Dendritic cell treated with granulocyte-macrophage colony-stimulating factor and Interleukin-4, amounts not matched to agents 40 ng/mL and 50 ng/mL, for 4 days (primary cell): ENCODE measurements at regions not wholly inside any gene's neighbourhood (a gene's known extent, or its start where the extent isn't known, plus 50 kb on each side); places are given as distances from the start of the nearest gene placed in this dataset.
"Not testable (repeated sequence)": the region's sequence is repeated elsewhere in the genome, so short reads cannot be mapped to it uniquely, and the experiment has no call there.

ENCODE experiments used
- H3K27ac Mint-ChIP-seq: one replicate; pipeline ENCODE4 v1.8.0; 2022; ENCODE audit warnings: mild to moderate bottlenecking, mixed read lengths
- H3K27me3 Mint-ChIP-seq: one replicate; pipeline ENCODE4 v1.8.0; 2022; ENCODE audit warnings: mild to moderate bottlenecking, mixed read lengths
- H3K36me3 Mint-ChIP-seq: one replicate; pipeline ENCODE4 v1.8.0; 2022; ENCODE audit warnings: low read depth, mixed read lengths
- H3K4me1 Mint-ChIP-seq: one replicate; pipeline ENCODE4 v1.8.0; 2022; ENCODE audit warnings: low read depth, mixed read lengths
- H3K4me3 Mint-ChIP-seq: one replicate; pipeline ENCODE4 v1.8.0; 2022; ENCODE audit warnings: mild to moderate bottlenecking, moderate library complexity, mixed read lengths
- H3K9me3 Mint-ChIP-seq: one replicate; pipeline ENCODE4 v1.8.0; 2022; ENCODE audit warnings: mixed read lengths
- intact Hi-C: fragments of 100-400 bp; cut with micrococcal nuclease; formaldehyde crosslinking; loops from one replicate; pipeline ENCODE4 v1.15.0; 2022

DNA sequence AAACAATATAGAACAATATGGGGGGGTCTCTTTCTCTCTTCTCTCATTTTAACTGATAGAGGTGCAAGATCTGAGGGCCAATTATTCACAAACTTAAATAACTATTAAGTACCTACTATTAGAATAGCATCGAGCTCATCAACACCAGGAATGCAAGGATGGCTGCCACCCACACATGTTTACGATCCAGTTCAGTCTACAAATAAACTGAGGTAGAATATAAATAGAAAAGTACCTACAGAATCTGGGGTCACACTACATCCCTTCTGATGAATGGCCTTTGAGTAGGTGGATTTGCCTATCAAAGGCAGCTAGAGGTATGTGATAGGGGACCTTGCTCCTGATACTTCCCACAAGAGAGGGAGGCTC lies 91.8 kb upstream of the ZNF366 start:
- no peaks in the 10 kb centered on the region for H3K36me3 Mint-ChIP-seq
- no peaks in the 10 kb centered on the region for H3K4me1 Mint-ChIP-seq
- no peak overlapping the region for H3K27ac Mint-ChIP-seq
- H3K9me3 Mint-ChIP-seq = no peaks in the 10 kb centered on the region
- H3K4me3 Mint-ChIP-seq = no peak overlapping the region
- intact Hi-C loops = no loop called here
- H3K27me3 Mint-ChIP-seq = no peaks in the 10 kb centered on the region

DNA sequence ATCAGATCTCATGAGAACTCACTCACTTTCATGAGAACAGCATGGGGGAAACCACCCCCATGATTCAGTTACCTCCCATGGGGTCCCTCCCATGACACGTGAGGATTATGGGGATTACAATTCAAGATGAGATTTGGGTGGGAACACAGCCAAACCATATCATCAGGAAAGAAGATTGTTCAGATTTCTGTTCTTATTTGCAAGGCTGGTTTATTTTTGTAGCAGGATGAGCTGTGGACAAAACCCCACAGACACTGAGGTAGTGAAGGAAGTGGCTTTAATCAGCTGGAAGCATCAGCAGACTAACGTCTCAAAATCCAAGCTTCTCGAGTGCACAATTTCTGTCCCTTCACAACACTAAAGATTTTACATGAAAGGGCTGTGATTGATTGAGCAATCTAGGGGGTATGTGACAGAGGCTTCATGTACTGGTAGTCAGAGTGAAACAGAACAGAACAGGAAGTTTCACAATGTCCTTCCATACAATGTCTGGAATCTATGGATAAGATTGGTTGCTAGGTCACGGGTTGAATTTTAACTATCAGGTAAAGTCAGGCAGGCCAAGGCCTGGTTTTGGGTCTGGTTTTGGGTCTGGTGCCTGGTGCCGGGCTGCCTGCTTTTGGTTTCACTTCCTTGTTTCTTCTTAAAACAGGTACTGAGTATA lies 91.3 kb upstream of the ZNF366 start:
- Mint-ChIP-seq H3K36me3 (no peaks in the 10 kb centered on the region), H3K27ac (no peak overlapping the region), H3K9me3 (no peaks in the 10 kb centered on the region), H3K27me3 (no peaks in the 10 kb centered on the region), H3K4me3 (no peak overlapping the region), H3K4me1 (no peaks in the 10 kb centered on the region)
- intact Hi-C loops = no loop called here

DNA sequence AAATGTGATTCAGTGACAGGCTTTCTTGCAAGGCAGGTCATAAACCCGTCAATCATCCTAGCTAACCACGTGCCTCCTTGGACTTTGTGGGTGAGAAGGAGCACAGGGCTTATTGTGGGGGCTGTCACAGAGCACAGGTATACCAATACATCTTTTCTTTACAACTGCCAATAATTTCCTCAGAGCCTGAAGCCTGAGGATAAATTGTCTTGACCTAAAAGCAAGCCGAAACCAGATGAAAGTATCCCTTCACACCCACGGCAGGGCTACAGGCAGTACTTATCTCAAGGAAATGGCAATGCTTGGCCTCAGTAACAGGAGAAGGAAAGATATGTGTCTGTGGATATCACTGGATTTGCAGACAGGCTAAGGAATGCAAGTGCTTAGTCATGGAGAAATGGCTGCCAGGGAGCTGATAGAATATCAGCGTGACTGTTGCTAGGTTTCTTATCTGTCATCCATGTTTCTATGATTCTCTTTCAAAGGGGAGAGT lies 90.3 kb upstream of the ZNF366 start:
- no peaks in the 10 kb centered on the region for H3K27me3 Mint-ChIP-seq
- no peaks in the 10 kb centered on the region for H3K36me3 Mint-ChIP-seq
- H3K27ac Mint-ChIP-seq = no peak overlapping the region
- H3K9me3 Mint-ChIP-seq = no peaks in the 10 kb centered on the region
- H3K4me1 Mint-ChIP-seq = no peaks in the 10 kb centered on the region
- H3K4me3 Mint-ChIP-seq = no peak overlapping the region
- intact Hi-C loops = no loop called here

DNA sequence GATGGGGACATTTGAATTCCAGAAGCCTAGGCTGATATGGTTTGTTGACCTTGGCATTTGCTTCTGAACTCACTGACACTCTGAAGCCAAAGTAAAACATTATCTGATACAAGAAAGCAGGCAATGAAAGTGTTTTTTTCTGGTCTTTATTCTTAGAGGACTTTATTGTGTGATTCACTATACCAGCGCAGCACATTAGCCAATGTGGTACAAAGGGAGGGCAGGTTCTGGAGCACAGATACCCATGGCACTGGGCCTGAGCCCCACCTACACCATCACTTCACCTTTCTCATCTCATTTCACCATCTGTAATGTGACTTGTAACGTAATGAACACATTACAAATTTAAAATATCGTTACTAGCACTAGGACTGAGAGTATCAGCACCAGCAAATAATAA lies 89.7 kb upstream of the ZNF366 start:
- Mint-ChIP-seq H3K4me3 (no peak overlapping the region), H3K36me3 (no peaks in the 10 kb centered on the region)
- intact Hi-C loops = no loop called here

GRCh38 chr5:72588640-72589039 lies 81.4 kb upstream of the ZNF366 start:
- Mint-ChIP-seq H3K4me1 (peaks cover 9% of the 10 kb centered on the region), H3K9me3 (no peaks in the 10 kb centered on the region), H3K4me3 (no peak overlapping the region), H3K27ac (no peak overlapping the region), H3K27me3 (peaks cover 2% of the 10 kb centered on the region), H3K36me3 (no peaks in the 10 kb centered on the region)
- intact Hi-C loops = no loop called here

More for the DNA sequence above, 89.7 kb upstream of the ZNF366 start:
- H3K27ac Mint-ChIP-seq = no peak overlapping the region
- peaks cover 2% of the 10 kb centered on the region for H3K27me3 Mint-ChIP-seq
- no peaks in the 10 kb centered on the region for H3K4me1 Mint-ChIP-seq
- no peaks in the 10 kb centered on the region for H3K9me3 Mint-ChIP-seq

- peaks cover 9% of the 10 kb centered on the region for H3K4me1 Mint-ChIP-seq
- H3K36me3 Mint-ChIP-seq = no peaks in the 10 kb centered on the region
- no peaks in the 10 kb centered on the region for H3K9me3 Mint-ChIP-seq
- intact Hi-C loops = no loop called here
- H3K27ac Mint-ChIP-seq = peak overlapping the region; percentile 42
- peaks cover 2% of the 10 kb centered on the region for H3K27me3 Mint-ChIP-seq
- no peak overlapping the region for H3K4me3 Mint-ChIP-seq
These were observed 80.6 kb upstream of the ZNF366 start for GRCh38 chr5:72587661-72588308.

GRCh38 chr5:72586788-72587530 lies 79.7 kb upstream of the ZNF366 start:
- H3K9me3 Mint-ChIP-seq = no peaks in the 10 kb centered on the region
- H3K4me1 Mint-ChIP-seq = peaks cover 9% of the 10 kb centered on the region
- intact Hi-C loops = no loop called here
- H3K36me3 Mint-ChIP-seq = no peaks in the 10 kb centered on the region
- H3K27ac Mint-ChIP-seq = no peak overlapping the region
- H3K27me3 Mint-ChIP-seq = no peaks in the 10 kb centered on the region
- H3K4me3 Mint-ChIP-seq = no peak overlapping the region

DNA sequence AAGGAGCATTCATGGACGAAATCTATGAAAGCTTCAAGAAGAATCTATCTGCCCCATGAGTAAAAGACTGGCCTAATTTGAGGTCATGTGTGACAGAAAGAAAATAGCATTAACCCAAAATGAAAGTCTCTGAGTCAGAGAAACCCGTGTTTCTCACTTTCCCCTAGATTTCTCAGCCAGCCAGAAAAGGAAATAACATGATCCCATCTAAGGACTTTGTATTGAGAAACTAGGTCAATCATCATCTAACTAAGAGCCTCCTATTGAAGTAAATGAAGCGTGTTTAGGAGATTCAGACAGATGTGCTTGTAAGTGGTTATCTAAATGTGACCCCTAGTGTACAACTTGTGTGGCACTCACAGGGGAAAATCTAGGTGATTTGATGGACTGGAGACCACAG lies 77.3 kb upstream of the ZNF366 start:
- H3K4me1 Mint-ChIP-seq = peaks cover 9% of the 10 kb centered on the region
- H3K36me3 Mint-ChIP-seq = no peaks in the 10 kb centered on the region
- no peak overlapping the region for H3K27ac Mint-ChIP-seq
- H3K4me3 Mint-ChIP-seq = no peak overlapping the region
- intact Hi-C loops = no loop called here
- no peaks in the 10 kb centered on the region for H3K27me3 Mint-ChIP-seq
- H3K9me3 Mint-ChIP-seq = peaks cover 4% of the 10 kb centered on the region

- not testable (repeated sequence) for H3K4me3 Mint-ChIP-seq, H3K27ac Mint-ChIP-seq, H3K36me3 Mint-ChIP-seq
These were observed 72.1 kb upstream of the ZNF366 start for GRCh38 chr5:72579290-72579689.

GRCh38 chr5:72572236-72572765 lies 65.1 kb upstream of the ZNF366 start:
- H3K4me3 Mint-ChIP-seq = no peak overlapping the region

More at GRCh38 chr5:72579290-72579689, 72.1 kb upstream of the ZNF366 start:
- intact Hi-C loops, H3K4me1 Mint-ChIP-seq, H3K27me3 Mint-ChIP-seq: not testable (repeated sequence)
- H3K9me3 Mint-ChIP-seq = peaks cover 26% of the 10 kb centered on the region

GRCh38 chr5:72569408-72569944 lies 62.3 kb upstream of the ZNF366 start:
- H3K9me3 Mint-ChIP-seq = no peaks in the 10 kb centered on the region
- no peak overlapping the region for H3K4me3 Mint-ChIP-seq
- intact Hi-C loops = no loop called here
- no peaks in the 10 kb centered on the region for H3K36me3 Mint-ChIP-seq
- H3K27me3 Mint-ChIP-seq = peaks cover 5% of the 10 kb centered on the region
- H3K27ac Mint-ChIP-seq = no peak overlapping the region
- H3K4me1 Mint-ChIP-seq = peaks cover 5% of the 10 kb centered on the region

More at GRCh38 chr5:72572236-72572765, 65.1 kb upstream of the ZNF366 start:
- Mint-ChIP-seq H3K4me1 (peaks cover 5% of the 10 kb centered on the region), H3K27me3 (peaks cover 5% of the 10 kb centered on the region), H3K9me3 (peaks cover 7% of the 10 kb centered on the region), H3K36me3 (no peaks in the 10 kb centered on the region), H3K27ac (no peak overlapping the region)
- intact Hi-C loops = no loop called here

DNA sequence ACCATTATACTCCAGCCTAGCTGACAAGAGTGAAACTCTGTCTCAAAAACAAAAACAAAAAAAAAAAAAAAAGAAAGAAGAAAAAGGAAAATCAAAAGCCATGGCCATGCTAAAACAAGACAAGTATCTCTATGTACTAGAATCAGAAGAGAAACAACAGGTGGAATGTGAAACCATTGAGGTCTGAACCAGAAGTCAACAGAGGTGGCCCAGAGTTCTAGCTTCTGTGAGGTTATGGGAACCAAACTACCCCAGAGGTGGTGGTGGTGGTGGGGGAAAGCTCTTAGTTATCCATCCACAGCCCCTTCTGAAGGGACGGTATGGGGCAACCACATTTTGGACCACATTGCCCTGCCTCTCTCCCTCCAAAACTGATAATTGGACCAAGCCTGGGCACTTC lies 59.5 kb upstream of the ZNF366 start:
- Mint-ChIP-seq H3K27me3 (peaks cover 5% of the 10 kb centered on the region), H3K36me3 (no peaks in the 10 kb centered on the region), H3K4me3 (no peak overlapping the region)

DNA sequence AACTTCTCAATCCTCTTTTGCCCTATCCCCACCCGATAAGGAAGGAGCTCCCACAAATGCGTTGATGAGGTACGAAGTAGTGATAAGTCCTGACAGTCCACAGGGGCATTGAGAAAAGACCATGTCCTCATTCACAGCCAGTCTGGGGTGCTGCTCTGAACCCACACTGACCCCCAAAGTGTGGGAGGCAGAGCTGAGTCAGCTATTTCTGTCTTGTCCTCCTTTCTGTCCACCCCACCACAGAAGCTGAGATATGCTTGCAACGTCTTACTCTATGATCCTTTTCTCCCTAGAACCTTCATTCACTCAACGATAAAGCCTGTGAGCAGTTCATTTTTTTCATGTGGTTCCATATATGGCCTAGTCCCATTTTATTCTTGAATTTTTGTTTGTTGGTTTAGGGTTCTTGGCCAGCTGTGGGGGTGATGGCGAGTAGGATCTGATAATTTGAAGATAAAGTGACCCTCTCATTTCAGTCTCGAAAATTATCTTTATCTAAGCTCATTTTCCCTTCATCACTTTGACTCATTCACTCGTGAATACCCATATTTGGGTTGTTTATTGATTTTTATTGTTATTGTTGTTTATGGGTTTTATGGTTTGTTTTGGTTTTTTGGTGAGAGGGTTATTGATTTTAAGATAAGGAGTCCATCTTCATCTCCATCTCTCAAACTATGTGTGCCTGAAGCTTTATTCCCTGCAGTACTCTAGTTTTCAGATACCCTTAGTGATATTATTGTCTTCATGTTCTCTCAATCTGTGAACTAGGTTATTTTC lies 58.5 kb upstream of the ZNF366 start:
- H3K9me3 Mint-ChIP-seq = no peaks in the 10 kb centered on the region
- H3K27ac Mint-ChIP-seq = no peak overlapping the region
- H3K4me1 Mint-ChIP-seq = no peaks in the 10 kb centered on the region
- intact Hi-C loops = no loop called here
- peaks cover 5% of the 10 kb centered on the region for H3K27me3 Mint-ChIP-seq
- no peak overlapping the region for H3K4me3 Mint-ChIP-seq
- H3K36me3 Mint-ChIP-seq = no peaks in the 10 kb centered on the region

More for the DNA sequence above, 59.5 kb upstream of the ZNF366 start:
- Mint-ChIP-seq H3K27ac (no peak overlapping the region), H3K4me1 (peaks cover 1% of the 10 kb centered on the region), H3K9me3 (no peaks in the 10 kb centered on the region)
- intact Hi-C loops = no loop called here
